ENCODE measurements at regions not wholly inside any gene's neighbourhood (a gene's known extent, or its start where the extent isn't known, plus 50 kb on each side); places are given as distances from the start of the nearest gene placed in this dataset.

DNA sequence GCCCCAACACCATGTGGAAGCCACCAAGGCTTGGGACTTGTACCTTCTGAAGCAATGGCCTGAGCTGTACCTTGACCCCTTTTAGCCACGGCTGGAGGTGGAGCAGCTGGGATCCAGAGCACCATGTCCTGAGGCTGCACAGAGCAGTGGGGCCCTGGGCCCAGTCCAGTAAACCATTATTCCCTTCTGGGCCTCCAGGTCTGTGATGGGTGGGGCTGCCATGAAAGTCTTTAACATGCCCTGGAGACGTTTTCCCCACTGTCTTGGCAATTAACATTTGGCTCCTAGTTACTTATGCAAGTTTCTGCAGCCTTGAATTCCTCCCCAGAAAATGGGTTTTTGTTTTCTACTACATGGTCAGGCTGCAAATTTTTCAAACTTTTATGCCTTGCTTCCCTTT is 323.7 kb upstream of the ZP4 start:
- no peak overlapping the region for H3K4me3 ChIP-seq (ENCODE audit: low read length)
- no peaks in the 10 kb centered on the region for H3K9me3 ChIP-seq (replicated peaks; ENCODE audit: insufficient read depth, low read length)
- H3K27me3 ChIP-seq (replicated peaks; ENCODE audit: insufficient read depth, low read length), result no peaks in the 10 kb centered on the region
- H3K36me3 ChIP-seq (replicated peaks; ENCODE audit: insufficient read depth, low read length), result no peaks in the 10 kb centered on the region
- no peaks in the 10 kb centered on the region for H4K20me1 ChIP-seq (ENCODE audit: insufficient read depth, low read length)
- no peak for DNase-seq
- no peak overlapping the region for H3K27ac ChIP-seq (ENCODE audit: low read length)
- no peaks in the 10 kb centered on the region for H3K4me1 ChIP-seq (ENCODE audit: low read length)
- H3K4me2 ChIP-seq (ENCODE audit: low read depth, low read length), result no peak overlapping the region
- H2AFZ ChIP-seq (ENCODE audit: low read length), result no peak overlapping the region
- H3K9me2 ChIP-seq (replicated peaks; ENCODE audit: insufficient read depth, low read length), result no peaks in the 10 kb centered on the region
- no peak for TF ChIP-seq EZH2phosphoT487 (IDR thresholded peaks at IDR 0.05; ENCODE audit: low read length)
- no peaks in the 10 kb centered on the region for H3F3A ChIP-seq (ENCODE audit: insufficient read depth, low read length)
- no peaks in the 10 kb centered on the region for H3K79me2 ChIP-seq (ENCODE audit: low read length)
- H3K9ac ChIP-seq (ENCODE audit: low read length), result no peak overlapping the region

- H3K79me2 ChIP-seq (ENCODE audit: low read length), result no peaks in the 10 kb centered on the region
- H3K9me2 ChIP-seq (replicated peaks; ENCODE audit: insufficient read depth, low read length), result no peaks in the 10 kb centered on the region
- no peak overlapping the region for H2AFZ ChIP-seq (ENCODE audit: low read length)
- H3K4me2 ChIP-seq (ENCODE audit: low read depth, low read length), result no peak overlapping the region
- no peaks in the 10 kb centered on the region for H3K27me3 ChIP-seq (replicated peaks; ENCODE audit: insufficient read depth, low read length)
- H3K9me3 ChIP-seq (replicated peaks; ENCODE audit: insufficient read depth, low read length), result no peaks in the 10 kb centered on the region
- no peaks in the 10 kb centered on the region for H4K20me1 ChIP-seq (ENCODE audit: insufficient read depth, low read length)
- H3K27ac ChIP-seq (ENCODE audit: low read length), result no peak overlapping the region
- H3K36me3 ChIP-seq (replicated peaks; ENCODE audit: insufficient read depth, low read length), result no peaks in the 10 kb centered on the region
- DNase-seq, result no peak
- H3K9ac ChIP-seq (ENCODE audit: low read length), result no peak overlapping the region
- H3K4me1 ChIP-seq (ENCODE audit: low read length), result no peaks in the 10 kb centered on the region
- H3K4me3 ChIP-seq (ENCODE audit: low read length), result no peak overlapping the region
- no peaks in the 10 kb centered on the region for H3F3A ChIP-seq (ENCODE audit: insufficient read depth, low read length)
- no peak for TF ChIP-seq EZH2 (optimal IDR thresholded peaks at IDR 0.05; ENCODE audit: low read depth, low read length)
- TF ChIP-seq EZH2phosphoT487 (IDR thresholded peaks at IDR 0.05; ENCODE audit: low read length), result no peak
- no peak for TF ChIP-seq CTCF (IDR thresholded peaks at IDR 0.05; ENCODE audit: low read length)
These were observed 314.4 kb upstream of the ZP4 start for GRCh38 chr1:238205045-238205662.

DNA sequence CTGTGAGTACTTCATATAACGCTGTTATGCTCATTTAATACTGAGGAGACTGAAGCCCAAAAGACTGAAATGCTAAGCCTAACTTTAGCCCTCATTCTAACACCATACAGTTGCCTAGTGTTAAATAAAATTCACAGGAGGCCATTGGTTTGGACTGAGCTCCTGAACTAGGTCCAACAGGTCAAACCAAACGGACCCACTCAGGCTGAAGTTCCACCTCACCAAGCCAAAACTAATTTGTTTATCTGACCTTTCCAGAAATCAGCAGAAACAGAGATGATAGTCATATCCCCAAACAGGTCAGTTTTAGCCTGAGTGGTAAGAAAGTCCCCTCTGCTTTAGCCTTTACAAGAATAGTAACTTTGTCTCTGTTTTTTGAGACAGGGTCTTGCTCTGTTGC is 311.3 kb upstream of the ZP4 start:
- Histone ChIP-seq H3K4me1 (ENCODE audit: low read length) (no peaks in the 10 kb centered on the region), H3K79me2 (ENCODE audit: low read length) (no peaks in the 10 kb centered on the region), H3K9ac (ENCODE audit: low read length) (no peak overlapping the region), H3K4me3 (ENCODE audit: low read length) (no peak overlapping the region), H3K9me2 (replicated peaks; ENCODE audit: insufficient read depth, low read length) (no peaks in the 10 kb centered on the region), H3K27ac (ENCODE audit: low read length) (no peak overlapping the region), H3K4me2 (ENCODE audit: low read depth, low read length) (no peak overlapping the region), H4K20me1 (ENCODE audit: insufficient read depth, low read length) (no peaks in the 10 kb centered on the region), H3K27me3 (replicated peaks; ENCODE audit: insufficient read depth, low read length) (no peaks in the 10 kb centered on the region), H2AFZ (ENCODE audit: low read length) (no peak overlapping the region), H3K36me3 (replicated peaks; ENCODE audit: insufficient read depth, low read length) (no peaks in the 10 kb centered on the region), H3F3A (ENCODE audit: insufficient read depth, low read length) (no peaks in the 10 kb centered on the region), H3K9me3 (replicated peaks; ENCODE audit: insufficient read depth, low read length) (no peaks in the 10 kb centered on the region)
- TF ChIP-seq CTCF (IDR thresholded peaks at IDR 0.05; ENCODE audit: low read length) (no peak), EZH2 (optimal IDR thresholded peaks at IDR 0.05; ENCODE audit: low read depth, low read length) (no peak), EZH2phosphoT487 (IDR thresholded peaks at IDR 0.05; ENCODE audit: low read length) (no peak)
- DNase-seq, result no peak

DNA sequence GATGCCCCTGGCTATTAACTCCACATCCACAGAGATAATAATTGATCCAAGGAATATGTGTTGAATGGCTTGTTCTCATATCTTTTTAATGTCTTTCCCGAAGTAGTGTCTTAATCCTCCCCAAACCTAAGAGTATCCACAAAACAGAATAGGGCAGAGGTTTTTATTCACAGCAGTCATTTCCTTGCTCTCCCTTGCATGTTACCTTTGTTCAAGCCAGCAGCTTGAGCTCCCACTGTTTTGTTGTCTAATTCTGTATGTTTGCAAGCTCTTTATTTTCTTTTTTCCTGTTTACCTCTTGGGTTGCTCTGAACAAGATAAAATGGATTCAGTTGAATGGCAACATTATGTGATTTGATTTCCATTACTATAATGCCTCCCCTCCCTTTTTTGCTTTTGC is 308.6 kb upstream of the ZP4 start:
- no peak for DNase-seq
- TF ChIP-seq CTCF (IDR thresholded peaks at IDR 0.05; ENCODE audit: low read length) (no peak), EZH2phosphoT487 (IDR thresholded peaks at IDR 0.05; ENCODE audit: low read length) (no peak)
- Histone ChIP-seq H3K27ac (ENCODE audit: low read length) (no peak overlapping the region), H3K79me2 (ENCODE audit: low read length) (no peaks in the 10 kb centered on the region), H3K4me1 (ENCODE audit: low read length) (no peaks in the 10 kb centered on the region), H2AFZ (ENCODE audit: low read length) (no peak overlapping the region), H3K27me3 (replicated peaks; ENCODE audit: insufficient read depth, low read length) (no peaks in the 10 kb centered on the region), H3K4me2 (ENCODE audit: low read depth, low read length) (no peak overlapping the region), H3K4me3 (ENCODE audit: low read length) (no peak overlapping the region), H3F3A (ENCODE audit: insufficient read depth, low read length) (no peaks in the 10 kb centered on the region), H3K9me2 (replicated peaks; ENCODE audit: insufficient read depth, low read length) (no peaks in the 10 kb centered on the region), H4K20me1 (ENCODE audit: insufficient read depth, low read length) (no peaks in the 10 kb centered on the region), H3K36me3 (replicated peaks; ENCODE audit: insufficient read depth, low read length) (no peaks in the 10 kb centered on the region), H3K9me3 (replicated peaks; ENCODE audit: insufficient read depth, low read length) (no peaks in the 10 kb centered on the region), H3K9ac (ENCODE audit: low read length) (no peak overlapping the region)

All from MM.1S (cell line).